NCI-H2107 treated with DMSO at 0.1 percent for 48 hours (cell line): ENCODE measurements at regions not wholly inside any gene's neighbourhood (a gene's known extent, or its start where the extent isn't known, plus 50 kb on each side); places are given as distances from the start of the nearest gene placed in this dataset.
"Not testable (repeated sequence)": the region's sequence is repeated elsewhere in the genome, so short reads cannot be mapped to it uniquely, and the experiment has no call there.

Experiments
- DNase-seq: peaks from one replicate; lab custom pipeline; 2025; ENCODE audit not compliant: unreplicated experiment; lab: John Stamatoyannopoulos, UW

GRCh38 chr10:78236416-78237015 lies 202.9 kb downstream of the RPS24 start:
- DNase-seq, result no peak

DNA sequence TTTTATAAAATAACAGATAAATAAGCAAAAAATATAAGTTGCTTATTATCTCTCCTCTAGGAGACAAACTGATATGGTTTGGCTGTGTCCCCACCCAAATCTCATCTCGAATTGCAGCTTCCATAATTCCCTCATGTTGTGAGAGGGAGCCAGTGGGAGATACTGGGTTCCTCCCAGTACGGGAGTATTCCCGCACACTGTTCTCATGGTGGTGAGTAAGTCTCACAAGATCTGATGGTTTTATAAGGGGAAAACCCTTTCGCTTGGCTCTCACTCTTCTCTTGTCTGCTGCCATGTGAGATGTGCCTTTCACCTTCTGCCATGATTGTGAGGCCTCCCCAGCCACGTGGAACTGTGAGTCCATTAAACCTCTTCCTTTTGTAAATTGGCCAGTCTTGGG lies 204.3 kb downstream of the RPS24 start:
- not testable (repeated sequence) for DNase-seq

GRCh38 chr10:78247266-78247665 lies 213.6 kb downstream of the RPS24 start:
- no peak for DNase-seq

- no peak for DNase-seq
Observed at GRCh38 chr10:78247821-78248220, 214.2 kb downstream of the RPS24 start.

GRCh38 chr10:78248651-78249464 lies 215.2 kb downstream of the RPS24 start:
- no peak for DNase-seq

GRCh38 chr10:78249690-78250089 lies 216.0 kb downstream of the RPS24 start:
- DNase-seq, result no peak

GRCh38 chr10:78250313-78251015 lies 216.8 kb downstream of the RPS24 start:
- no peak for DNase-seq

DNA sequence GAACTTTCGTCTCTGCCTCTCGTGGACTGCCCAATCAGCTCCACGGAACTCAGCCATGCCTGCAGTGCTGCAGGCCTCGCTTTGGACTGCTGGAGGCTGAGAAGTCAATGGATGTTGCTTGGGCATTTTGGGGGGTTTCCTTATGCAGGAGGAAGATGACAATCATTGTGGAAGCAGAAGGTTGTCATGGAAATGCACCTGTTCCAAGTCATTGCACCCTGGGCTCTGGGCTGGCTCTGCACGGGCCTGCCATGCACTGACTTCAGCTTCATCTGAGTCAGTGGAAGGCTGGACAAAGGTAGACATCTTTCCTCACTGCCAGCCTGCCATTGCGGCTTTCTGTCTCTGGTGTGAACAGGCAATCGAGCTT lies 217.3 kb downstream of the RPS24 start:
- no peak for DNase-seq

DNA sequence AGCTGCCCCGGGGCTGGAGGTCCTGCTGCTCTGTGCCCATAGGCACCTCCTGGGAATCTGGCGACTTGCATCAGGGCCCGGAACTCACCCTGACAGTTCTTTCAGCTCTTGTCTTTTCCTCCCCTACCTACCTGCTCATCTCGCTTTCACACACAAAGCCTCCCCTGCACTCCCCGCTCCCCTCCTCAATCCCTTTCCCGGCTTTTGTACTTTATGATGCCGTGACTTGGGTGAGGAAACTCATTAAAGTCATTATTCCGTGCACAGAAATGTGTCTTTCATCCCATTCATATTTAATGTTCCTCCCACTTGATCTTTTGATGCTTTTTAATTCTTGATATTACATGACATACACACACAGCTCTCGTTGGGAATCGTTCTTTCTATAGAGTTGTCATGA lies 218.6 kb downstream of the RPS24 start:
- DNase-seq, result no peak

GRCh38 chr10:78253063-78253853 lies 219.6 kb downstream of the RPS24 start:
- no peak for DNase-seq

DNA sequence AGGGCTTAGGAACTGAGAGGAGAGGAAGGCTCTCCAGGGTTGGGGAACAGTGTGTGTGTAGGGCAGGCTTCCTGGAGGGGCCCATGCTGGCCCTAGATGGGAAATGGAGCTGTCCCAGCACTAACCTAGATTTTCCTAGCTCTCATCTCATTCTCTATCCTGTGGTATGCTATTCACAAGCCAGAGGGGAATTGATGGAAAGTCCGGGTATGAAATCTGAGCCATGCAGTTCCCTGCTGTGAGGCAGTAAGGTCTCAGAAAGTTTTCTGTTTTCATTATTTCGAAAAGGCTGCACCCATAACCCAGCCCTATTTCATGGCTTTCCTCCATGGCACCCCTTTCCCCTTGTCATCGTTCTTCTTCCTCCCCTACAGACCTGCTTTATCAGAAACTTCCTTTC lies 220.3 kb downstream of the RPS24 start:
- DNase-seq, result no peak

GRCh38 chr10:78255214-78255613 lies 221.6 kb downstream of the RPS24 start:
- DNase-seq, result no peak

DNA sequence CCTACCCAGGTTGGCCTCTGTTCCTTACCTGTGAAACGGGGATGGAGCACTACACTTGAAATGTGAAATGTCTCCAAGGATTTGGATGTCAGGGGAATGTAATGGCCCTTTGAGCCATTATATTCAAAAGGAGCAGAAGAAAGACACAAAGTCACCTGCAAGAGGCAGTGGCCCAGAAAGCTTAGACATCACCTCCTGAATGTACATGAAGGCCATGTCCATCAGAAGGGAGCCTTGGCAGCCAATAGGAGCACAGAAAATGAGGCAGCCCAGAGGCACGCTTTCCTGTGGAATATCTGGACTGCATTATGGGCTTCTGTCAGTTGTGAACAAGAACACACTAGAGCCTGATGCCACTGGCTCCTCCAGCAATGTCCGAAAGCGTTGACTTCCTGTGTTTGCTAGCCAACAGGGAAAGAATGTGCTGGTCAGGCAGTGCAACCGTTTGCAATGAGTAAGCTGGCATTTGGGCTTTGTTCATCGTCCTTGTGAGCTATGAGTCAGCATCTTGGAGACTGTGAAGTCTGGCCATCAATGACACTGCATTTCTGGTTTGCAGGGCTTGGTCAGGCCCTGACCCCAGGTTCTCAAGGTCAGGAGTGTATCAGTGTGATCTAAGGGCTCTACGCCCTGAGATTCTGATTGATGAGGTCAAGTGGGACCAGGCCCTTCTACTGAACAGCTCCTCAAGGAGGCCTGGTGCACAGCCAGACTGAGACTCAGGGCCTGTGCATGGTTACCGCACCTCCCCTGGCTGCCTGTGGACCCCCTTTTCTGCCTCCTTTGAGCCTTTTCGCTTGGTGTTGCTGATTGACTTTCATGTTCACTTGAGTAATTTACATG lies 222.4 kb downstream of the RPS24 start:
- no peak for DNase-seq

DNA sequence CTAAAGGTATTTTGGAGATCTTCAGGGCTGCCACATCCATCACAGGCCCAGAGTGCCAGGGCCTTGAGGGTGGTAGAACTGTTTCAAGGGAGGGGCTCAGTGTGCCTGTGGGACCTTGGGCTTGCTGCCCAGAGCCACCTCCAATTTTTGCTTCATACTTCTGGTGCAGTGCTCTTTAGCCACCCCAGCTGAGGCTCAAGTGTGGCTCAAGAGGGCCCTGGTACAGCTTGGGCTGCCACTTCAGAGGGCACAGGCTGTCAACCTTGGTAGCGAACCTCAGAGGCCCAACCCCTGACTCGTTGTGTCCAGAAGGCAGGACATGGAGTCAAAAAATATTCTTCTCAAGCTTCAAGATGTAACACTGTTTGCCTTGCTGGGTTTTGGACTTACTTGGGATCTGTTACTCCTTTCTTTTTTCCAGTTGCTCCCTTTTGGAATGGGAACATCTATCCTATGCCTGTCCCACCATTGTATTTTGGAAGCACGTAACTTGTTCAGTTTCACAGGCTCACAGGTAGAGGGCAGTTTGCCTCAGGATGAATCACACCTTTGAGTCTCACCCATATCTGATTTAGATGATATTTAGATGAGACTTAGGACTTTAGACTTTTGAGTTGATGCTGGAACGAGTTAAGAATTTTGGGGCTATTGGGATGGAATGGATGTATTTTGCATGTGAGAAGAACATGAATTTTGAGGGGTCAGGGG lies 224.8 kb downstream of the RPS24 start:
- DNase-seq, result no peak

DNA sequence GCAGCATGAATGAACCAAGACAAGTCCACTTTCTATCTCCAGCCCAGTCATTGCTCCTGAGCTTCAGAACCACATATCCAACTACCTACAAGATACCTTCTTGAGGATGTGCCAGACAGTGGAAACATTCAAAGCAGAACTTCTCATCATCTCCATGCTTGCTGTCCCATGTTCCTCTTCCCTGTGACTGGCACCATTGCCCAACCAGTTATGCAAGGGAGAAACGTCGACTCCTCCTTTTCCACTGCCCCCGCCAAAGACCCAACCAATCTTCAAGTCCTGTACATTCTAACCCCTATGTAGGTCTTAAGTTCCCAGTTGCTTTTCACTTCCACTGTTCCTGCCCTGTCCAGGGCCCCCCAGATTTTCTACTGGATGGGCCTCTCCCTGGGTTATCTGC lies 225.7 kb downstream of the RPS24 start:
- DNase-seq, result no peak

DNA sequence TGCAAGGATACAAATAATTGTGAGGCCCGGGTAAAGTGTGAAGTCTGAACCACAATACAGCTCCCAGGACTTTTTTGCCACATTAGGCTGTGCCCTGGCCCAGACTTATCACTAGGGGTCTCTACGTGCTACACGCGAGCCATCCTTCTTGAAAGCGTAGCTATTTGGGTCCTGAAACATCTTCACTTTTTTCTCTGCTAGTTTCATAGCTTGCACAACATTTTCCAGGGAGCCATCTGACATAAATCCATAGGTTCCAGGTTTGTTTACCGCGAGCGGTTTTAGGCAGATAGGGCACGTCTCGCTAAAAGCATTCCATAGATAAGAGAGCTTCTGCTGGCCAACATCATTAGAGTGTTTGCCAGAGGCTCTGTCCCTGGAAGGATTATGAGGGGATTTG lies 226.5 kb downstream of the RPS24 start:
- DNase-seq, result no peak

- no peak for DNase-seq
Observed at GRCh38 chr10:78260680-78261079, 227.0 kb downstream of the RPS24 start.

- no peak for DNase-seq
Observed at GRCh38 chr10:78261291-78261690, 227.6 kb downstream of the RPS24 start.

GRCh38 chr10:78262860-78263259 lies 229.2 kb downstream of the RPS24 start:
- DNase-seq, result no peak

GRCh38 chr10:78263521-78263988 lies 229.9 kb downstream of the RPS24 start:
- DNase-seq, result no peak
